ENCODE measurements at regions not wholly inside any gene's neighbourhood (a gene's known extent, or its start where the extent isn't known, plus 50 kb on each side); places are given as distances from the start of the nearest gene placed in this dataset.

DNA sequence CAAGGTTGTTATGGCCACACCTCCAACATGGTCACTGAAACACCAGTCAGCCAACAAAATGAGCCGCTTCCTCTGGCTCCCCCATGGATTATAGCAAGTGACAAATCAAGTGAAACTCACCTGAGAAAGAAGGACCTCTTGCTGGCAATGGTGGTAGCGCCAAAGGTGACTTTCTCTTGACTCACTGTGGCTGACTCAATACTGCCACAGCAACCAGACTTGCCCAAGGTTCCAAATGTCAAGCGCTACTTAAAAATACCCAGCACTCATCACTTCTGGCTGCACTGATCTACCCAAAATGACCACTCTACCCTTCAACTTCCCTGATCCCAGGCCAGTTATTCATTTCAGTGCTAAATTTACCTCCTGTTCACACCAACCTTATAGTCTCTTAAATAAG is 495.5 kb downstream of the FOXO1 start:
- no TSS peak for BruUV-seq (replicated peaks)
- DNase-seq (ENCODE audit: extremely low read depth in 1 of 4, low spot score in 3 of 4): no peak
- CTCF ChIA-PET (ENCODE audit: low intra/inter-chr PET ratio): no interaction called here

More for the DNA sequence above, 495.5 kb downstream of the FOXO1 start:
- POLR2A ChIA-PET: no interaction called here
- no peak for FAIRE-seq
- Histone ChIP-seq H3K4me2 (ENCODE audit: insufficient read depth, low read length) (no peak overlapping the region), H2AFZ (ENCODE audit: low read depth, low read length) (no peak overlapping the region), H3K27me3 (ENCODE audit: control insufficient read depth in 2 of 2, insufficient read depth in 2 of 2, low read length in 2 of 2) (peaks cover 0 to 18% of the 10 kb centered on the region in 2 experiments; a peak in 4 of 5 replicates), H3K9me3 (replicated peaks; ENCODE audit: control insufficient read depth, insufficient read depth, low read depth, low read length) (no peaks in the 10 kb centered on the region), H3K4me3 (no peak overlapping the region), H3K9ac (ENCODE audit: insufficient read depth in 1 of 2, low read depth in 2 of 2, low read length in 2 of 2) (no peak overlapping the region), H3K79me2 (ENCODE audit: control insufficient read depth, insufficient read depth, low read length) (no peaks in the 10 kb centered on the region), H3K27ac (ENCODE audit: extremely low read depth, low read depth, low read length) (no peak overlapping the region), H3K9me1 (ENCODE audit: control insufficient read depth, insufficient read depth, low read length) (no peaks in the 10 kb centered on the region), H3K4me1 (replicated peaks in 1 of 2; ENCODE audit: control insufficient read depth in 2 of 2, insufficient read depth in 2 of 2, low read length in 2 of 2) (peaks cover 0 to 5% of the 10 kb centered on the region in 2 experiments; a peak in 1 of 5 replicates), H3K36me3 (ENCODE audit: control insufficient read depth, insufficient read depth, low read length) (no peaks in the 10 kb centered on the region), H4K20me1 (replicated peaks; ENCODE audit: control insufficient read depth, insufficient read depth, low read length) (no peaks in the 10 kb centered on the region)
- in situ Hi-C loops (cut with MboI) (no loop called here), intact Hi-C loops (cut with micrococcal nuclease) (no loop called here)
- ATAC-seq: no peak
- 0% methylated on average over 3 of the region's 3 CpGs for WGBS (ENCODE audit: insufficient coverage, low coverage, missing lambda C conversion rate)
- TF ChIP-seq HIVEP1 (CRISPR knock-in tag; IDR thresholded peaks at IDR 0.05) (no peak), MECOM (CRISPR knock-in tag; IDR thresholded peaks at IDR 0.05) (no peak), ZNF134 (CRISPR knock-in tag; conservative IDR thresholded peaks at IDR 0.05) (no peak), ZZZ3 (IDR thresholded peaks at IDR 0.05) (no peak), MTF1 (CRISPR knock-in tag; IDR thresholded peaks at IDR 0.05; ENCODE audit: borderline replicate concordance) (no peak), RUNX1 (IDR thresholded peaks at IDR 0.05; ENCODE audit: low read depth) (no peak), ZNF707 (CRISPR knock-in tag; conservative IDR thresholded peaks at IDR 0.05) (no peak), NR1H2 (CRISPR knock-in tag; IDR thresholded peaks at IDR 0.05) (no peak), NEUROD1 (IDR thresholded peaks at IDR 0.05; ENCODE audit: borderline replicate concordance, low read depth, low read length, partially characterized antibody) (no peak), HNRNPH1 (optimal IDR thresholded peaks at IDR 0.05; ENCODE audit: low read depth, low read length) (no peak), MAFG (tag; conservative IDR thresholded peaks at IDR 0.05) (no peak), BHLHE40 (IDR thresholded peaks at IDR 0.05; ENCODE audit: low read length) (no peak), ZNF316 (IDR thresholded peaks at IDR 0.05) (no peak), ZFP1 (CRISPR knock-in tag; IDR thresholded peaks at IDR 0.05) (no peak), MAFF (IDR thresholded peaks at IDR 0.05; ENCODE audit: low read length) (no peak), CEBPG (CRISPR knock-in tag; IDR thresholded peaks at IDR 0.05) (no peak), CEBPG (tag; conservative IDR thresholded peaks at IDR 0.05 in 1 of 2, IDR thresholded peaks at IDR 0.05 in 1 of 2) (no peak)
- TF ChIP-seq, protein P1, sequence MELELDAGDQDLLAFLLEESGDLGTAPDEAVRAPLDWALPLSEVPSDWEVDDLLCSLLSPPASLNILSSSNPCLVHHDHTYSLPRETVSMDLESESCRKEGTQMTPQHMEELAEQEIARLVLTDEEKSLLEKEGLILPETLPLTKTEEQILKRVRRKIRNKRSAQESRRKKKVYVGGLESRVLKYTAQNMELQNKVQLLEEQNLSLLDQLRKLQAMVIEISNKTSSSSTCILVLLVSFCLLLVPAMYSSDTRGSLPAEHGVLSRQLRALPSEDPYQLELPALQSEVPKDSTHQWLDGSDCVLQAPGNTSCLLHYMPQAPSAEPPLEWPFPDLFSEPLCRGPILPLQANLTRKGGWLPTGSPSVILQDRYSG (tag; conservative IDR thresholded peaks at IDR 0.05; ENCODE audit: low read depth): no peak
